SK-N-SH treated with all-trans-retinoic acid at 6 μM for 48 hours (cell line): ENCODE measurements at regions not wholly inside any gene's neighbourhood (a gene's known extent, or its start where the extent isn't known, plus 50 kb on each side); places are given as distances from the start of the nearest gene placed in this dataset.

ENCODE experiments used
- ZFP30 ChIP-seq: fragments of 450-650 bp; formaldehyde crosslinking; IDR thresholded peaks from 2 replicates; pipeline ENCODE4 v1.5.0; 2022; ENCODE audit warnings: mild to moderate bottlenecking, moderate library complexity
- TF ChIP-seq, protein P1 (sequence below): fragments of 250-450 bp; sonication (Bioruptor Pico); IDR thresholded peaks from 2 replicates; pipeline ENCODE4 v1.5.1; 2020; ENCODE audit warnings: low read depth, mild to moderate bottlenecking, moderate library complexity
- TF ChIP-seq, protein P2 (sequence below): fragments of 250-450 bp; sonication (Bioruptor Pico); IDR thresholded peaks from 2 replicates; pipeline ENCODE4 v1.8.0; 2021; ENCODE audit warnings: low read depth, mild to moderate bottlenecking, moderate library complexity, borderline replicate concordance

DNA sequence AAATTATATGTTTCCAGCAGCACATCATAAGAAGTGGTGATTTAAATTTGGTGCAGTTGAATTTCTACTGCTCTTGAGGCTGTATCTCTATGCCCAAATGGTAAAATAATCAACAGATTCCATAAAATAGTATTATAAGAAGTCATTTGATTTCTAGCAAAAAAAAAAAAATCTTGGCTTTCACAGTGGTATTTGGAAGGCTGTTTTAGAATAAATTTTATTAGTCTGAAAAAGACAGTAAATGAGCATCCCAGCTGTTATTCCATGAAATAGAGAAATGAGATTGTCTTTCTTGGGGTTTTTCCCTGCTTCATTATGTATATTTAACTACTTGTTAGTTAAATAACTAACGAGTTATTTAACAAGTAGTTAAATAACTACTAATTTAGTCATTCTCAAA, 156.0 kb upstream of the ABI3BP start:
- TF ChIP-seq, protein P1, sequence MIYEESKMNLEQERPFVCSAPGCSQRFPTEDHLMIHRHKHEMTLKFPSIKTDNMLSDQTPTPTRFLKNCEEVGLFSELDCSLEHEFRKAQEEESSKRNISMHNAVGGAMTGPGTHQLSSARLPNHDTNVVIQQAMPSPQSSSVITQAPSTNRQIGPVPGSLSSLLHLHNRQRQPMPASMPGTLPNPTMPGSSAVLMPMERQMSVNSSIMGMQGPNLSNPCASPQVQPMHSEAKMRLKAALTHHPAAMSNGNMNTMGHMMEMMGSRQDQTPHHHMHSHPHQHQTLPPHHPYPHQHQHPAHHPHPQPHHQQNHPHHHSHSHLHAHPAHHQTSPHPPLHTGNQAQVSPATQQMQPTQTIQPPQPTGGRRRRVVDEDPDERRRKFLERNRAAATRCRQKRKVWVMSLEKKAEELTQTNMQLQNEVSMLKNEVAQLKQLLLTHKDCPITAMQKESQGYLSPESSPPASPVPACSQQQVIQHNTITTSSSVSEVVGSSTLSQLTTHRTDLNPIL (CRISPR knock-in tag), result no peak
- TF ChIP-seq, protein P2, sequence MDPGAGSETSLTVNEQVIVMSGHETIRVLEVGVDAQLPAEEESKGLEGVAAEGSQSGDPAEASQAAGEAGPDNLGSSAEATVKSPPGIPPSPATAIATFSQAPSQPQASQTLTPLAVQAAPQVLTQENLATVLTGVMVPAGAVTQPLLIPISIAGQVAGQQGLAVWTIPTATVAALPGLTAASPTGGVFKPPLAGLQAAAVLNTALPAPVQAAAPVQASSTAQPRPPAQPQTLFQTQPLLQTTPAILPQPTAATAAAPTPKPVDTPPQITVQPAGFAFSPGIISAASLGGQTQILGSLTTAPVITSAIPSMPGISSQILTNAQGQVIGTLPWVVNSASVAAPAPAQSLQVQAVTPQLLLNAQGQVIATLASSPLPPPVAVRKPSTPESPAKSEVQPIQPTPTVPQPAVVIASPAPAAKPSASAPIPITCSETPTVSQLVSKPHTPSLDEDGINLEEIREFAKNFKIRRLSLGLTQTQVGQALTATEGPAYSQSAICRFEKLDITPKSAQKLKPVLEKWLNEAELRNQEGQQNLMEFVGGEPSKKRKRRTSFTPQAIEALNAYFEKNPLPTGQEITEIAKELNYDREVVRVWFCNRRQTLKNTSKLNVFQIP (CRISPR knock-in tag), result no peak
- TF ChIP-seq ZFP30 (CRISPR knock-in tag), result no peak
